ENCODE measurements at regions not wholly inside any gene's neighbourhood (a gene's known extent, or its start where the extent isn't known, plus 50 kb on each side); places are given as distances from the start of the nearest gene placed in this dataset.
"Not testable (repeated sequence)": the region's sequence is repeated elsewhere in the genome, so short reads cannot be mapped to it uniquely, and the experiment has no call there.

GRCh38 chr9:96126321-96126881 lies 175.6 kb downstream of the HSD17B3 start:
- Mint-ChIP-seq H3K36me3 (no peaks in the 10 kb centered on the region), H3K4me3 (no peak overlapping the region), H3K4me1 (no peaks in the 10 kb centered on the region), H3K27ac (no peak overlapping the region), H3K9me3 (no peaks in the 10 kb centered on the region), H3K27me3 (no peaks in the 10 kb centered on the region)
- DNase-seq: no peak

- Mint-ChIP-seq H3K27ac (no peak overlapping the region), H3K36me3 (no peaks in the 10 kb centered on the region), H3K4me1 (peaks cover 7% of the 10 kb centered on the region), H3K9me3 (no peaks in the 10 kb centered on the region), H3K4me3 (no peak overlapping the region), H3K27me3 (no peaks in the 10 kb centered on the region)
- no peak for DNase-seq
These were observed 176.4 kb downstream of the HSD17B3 start for GRCh38 chr9:96125624-96126023.

- no peaks in the 10 kb centered on the region for H3K36me3 Mint-ChIP-seq
- H3K27ac Mint-ChIP-seq: no peak overlapping the region
- H3K9me3 Mint-ChIP-seq: peaks cover 5% of the 10 kb centered on the region
- peaks cover 3% of the 10 kb centered on the region for H3K27me3 Mint-ChIP-seq
- DNase-seq: no peak
- peaks cover 10% of the 10 kb centered on the region for H3K4me1 Mint-ChIP-seq
- H3K4me3 Mint-ChIP-seq: no peak overlapping the region
These were observed 179.2 kb downstream of the HSD17B3 start for GRCh38 chr9:96122751-96123150.

GRCh38 chr9:96122282-96122681 lies 179.7 kb downstream of the HSD17B3 start:
- Mint-ChIP-seq H3K4me3 (no peak overlapping the region), H3K27ac (no peak overlapping the region)

GRCh38 chr9:96121136-96121535 lies 180.8 kb downstream of the HSD17B3 start:
- peaks cover 5% of the 10 kb centered on the region for H3K9me3 Mint-ChIP-seq
- no peaks in the 10 kb centered on the region for H3K36me3 Mint-ChIP-seq

More at GRCh38 chr9:96122282-96122681, 179.7 kb downstream of the HSD17B3 start:
- Mint-ChIP-seq H3K4me1 (peaks cover 11% of the 10 kb centered on the region), H3K9me3 (peaks cover 5% of the 10 kb centered on the region), H3K36me3 (no peaks in the 10 kb centered on the region), H3K27me3 (peaks cover 3% of the 10 kb centered on the region)
- DNase-seq: no peak

GRCh38 chr9:96117398-96118080 lies 184.4 kb downstream of the HSD17B3 start:
- Mint-ChIP-seq H3K36me3 (no peaks in the 10 kb centered on the region), H3K4me1 (peaks cover 11% of the 10 kb centered on the region), H3K4me3 (no peak overlapping the region), H3K27me3 (peaks cover 7% of the 10 kb centered on the region), H3K27ac (no peak overlapping the region), H3K9me3 (peaks cover 5% of the 10 kb centered on the region)
- no peak for DNase-seq

More at GRCh38 chr9:96121136-96121535, 180.8 kb downstream of the HSD17B3 start:
- H3K27me3 Mint-ChIP-seq: peaks cover 7% of the 10 kb centered on the region
- H3K27ac Mint-ChIP-seq: no peak overlapping the region
- no peak for DNase-seq
- peaks cover 11% of the 10 kb centered on the region for H3K4me1 Mint-ChIP-seq
- H3K4me3 Mint-ChIP-seq: no peak overlapping the region

- Mint-ChIP-seq H3K36me3 (no peaks in the 10 kb centered on the region), H3K27me3 (peaks cover 7% of the 10 kb centered on the region), H3K4me3 (no peak overlapping the region), H3K27ac (no peak overlapping the region), H3K9me3 (peaks cover 5% of the 10 kb centered on the region), H3K4me1 (peaks cover 11% of the 10 kb centered on the region)
- no peak for DNase-seq
These were observed 185.5 kb downstream of the HSD17B3 start for GRCh38 chr9:96116275-96117064.

- peaks cover 5% of the 10 kb centered on the region for H3K9me3 Mint-ChIP-seq
- DNase-seq: no peak
- no peak overlapping the region for H3K27ac Mint-ChIP-seq
- H3K4me3 Mint-ChIP-seq: no peak overlapping the region
- H3K36me3 Mint-ChIP-seq: no peaks in the 10 kb centered on the region
- peaks cover 7% of the 10 kb centered on the region for H3K27me3 Mint-ChIP-seq
- H3K4me1 Mint-ChIP-seq: peaks cover 6% of the 10 kb centered on the region
These were observed 186.1 kb downstream of the HSD17B3 start for GRCh38 chr9:96115836-96116235.

- DNase-seq: no peak
- no peaks in the 10 kb centered on the region for H3K36me3 Mint-ChIP-seq
- H3K4me3 Mint-ChIP-seq: no peak overlapping the region
- H3K27ac Mint-ChIP-seq: no peak overlapping the region
- no peaks in the 10 kb centered on the region for H3K9me3 Mint-ChIP-seq
- peaks cover 4% of the 10 kb centered on the region for H3K27me3 Mint-ChIP-seq
- peaks cover 8% of the 10 kb centered on the region for H3K4me1 Mint-ChIP-seq
These were observed 188.9 kb downstream of the HSD17B3 start for GRCh38 chr9:96113032-96113431.

GRCh38 chr9:96109680-96110351 lies 192.2 kb downstream of the HSD17B3 start:
- H3K27ac Mint-ChIP-seq: no peak overlapping the region
- peaks cover 5% of the 10 kb centered on the region for H3K4me1 Mint-ChIP-seq
- no peaks in the 10 kb centered on the region for H3K36me3 Mint-ChIP-seq
- no peak overlapping the region for H3K4me3 Mint-ChIP-seq
- peaks cover 8% of the 10 kb centered on the region for H3K9me3 Mint-ChIP-seq
- H3K27me3 Mint-ChIP-seq: no peaks in the 10 kb centered on the region
- DNase-seq: no peak

- H3K4me1 Mint-ChIP-seq: peaks cover 5% of the 10 kb centered on the region
- DNase-seq: no peak
- no peaks in the 10 kb centered on the region for H3K36me3 Mint-ChIP-seq
- H3K27me3 Mint-ChIP-seq: no peaks in the 10 kb centered on the region
- no peak overlapping the region for H3K27ac Mint-ChIP-seq
- peaks cover 13% of the 10 kb centered on the region for H3K9me3 Mint-ChIP-seq
- no peak overlapping the region for H3K4me3 Mint-ChIP-seq
These were observed 193.1 kb downstream of the HSD17B3 start for GRCh38 chr9:96108691-96109380.

GRCh38 chr9:96107436-96107835 lies 194.5 kb downstream of the HSD17B3 start:
- Mint-ChIP-seq H3K4me3 (no peak overlapping the region), H3K27ac (no peak overlapping the region), H3K36me3 (no peaks in the 10 kb centered on the region), H3K27me3 (no peaks in the 10 kb centered on the region), H3K4me1 (peaks cover 5% of the 10 kb centered on the region), H3K9me3 (peaks cover 17% of the 10 kb centered on the region)
- DNase-seq: no peak

- H3K27ac Mint-ChIP-seq: no peak overlapping the region
- peaks cover 20% of the 10 kb centered on the region for H3K9me3 Mint-ChIP-seq
- DNase-seq: no peak
These were observed 201.3 kb downstream of the HSD17B3 start for GRCh38 chr9:96100385-96101300.

GRCh38 chr9:96090630-96091029 lies 211.3 kb downstream of the HSD17B3 start:
- not testable (repeated sequence) for H3K4me3 Mint-ChIP-seq, H3K27ac Mint-ChIP-seq, H3K4me1 Mint-ChIP-seq, H3K36me3 Mint-ChIP-seq, H3K27me3 Mint-ChIP-seq, H3K9me3 Mint-ChIP-seq, DNase-seq

More at GRCh38 chr9:96100385-96101300, 201.3 kb downstream of the HSD17B3 start:
- peaks cover 1% of the 10 kb centered on the region for H3K36me3 Mint-ChIP-seq
- no peaks in the 10 kb centered on the region for H3K27me3 Mint-ChIP-seq
- no peak overlapping the region for H3K4me3 Mint-ChIP-seq
- peaks cover 7% of the 10 kb centered on the region for H3K4me1 Mint-ChIP-seq
